WERI-Rb-1 (cell line): ENCODE measurements at regions not wholly inside any gene's neighbourhood (a gene's known extent, or its start where the extent isn't known, plus 50 kb on each side); places are given as distances from the start of the nearest gene placed in this dataset.

Experiments used
- DNase-seq: peaks from one replicate; pipeline ENCODE4 v3.0.0-alpha.2; 2020
- H3K27ac ChIP-seq: fragments of 250-450 bp; sonication (Bioruptor Pico); 2 replicates; pipeline ENCODE4 v1.5.1; 2020; ENCODE audit warnings: mild to moderate bottlenecking, moderate library complexity
- H3K27me3 ChIP-seq: fragments of 250-450 bp; sonication (Bioruptor Pico); 2 replicates; pipeline ENCODE4 v1.5.1; 2021; ENCODE audit warnings: mild to moderate bottlenecking, low read depth, moderate library complexity; ENCODE audit not compliant: insufficient read depth, severe bottlenecking
- H3K36me3 ChIP-seq: fragments of 250-450 bp; sonication (Bioruptor Pico); 2 replicates; pipeline ENCODE4 v1.5.1; 2020; ENCODE audit warnings: mild to moderate bottlenecking, moderate library complexity
- H3K4me3 ChIP-seq: 2 replicates; pipeline ENCODE4 v1.5.1; 2011; ENCODE audit warnings: low read depth, mild to moderate bottlenecking, control low read depth, low read length
- H3K9me3 ChIP-seq: fragments of 250-450 bp; sonication (Bioruptor Pico); 2 replicates; pipeline ENCODE4 v1.5.1; 2021; ENCODE audit warnings: mild to moderate bottlenecking, moderate library complexity; ENCODE audit not compliant: severe bottlenecking
- CTCF ChIP-seq: IDR thresholded peaks from 2 replicates; pipeline ENCODE4 v1.5.1; 2011; ENCODE audit warnings: low read depth, mild to moderate bottlenecking, control low read depth, inconsistent platforms, low read length

GRCh38 chr14:55801121-55801520 is 221.1 kb downstream of the KTN1 start:
- H3K36me3 ChIP-seq = no peaks in the 10 kb centered on the region
- DNase-seq = no peak
- H3K27ac ChIP-seq = no peak overlapping the region

GRCh38 chr14:55802986-55803872 is 223.2 kb downstream of the KTN1 start:
- Histone ChIP-seq H3K36me3 (no peaks in the 10 kb centered on the region), H3K4me3 (no peak overlapping the region), H3K27me3 (no peaks in the 10 kb centered on the region), H3K27ac (no peak overlapping the region), H3K9me3 (no peaks in the 10 kb centered on the region)
- no peak for TF ChIP-seq CTCF
- no peak for DNase-seq

More at GRCh38 chr14:55801121-55801520, 221.1 kb downstream of the KTN1 start:
- no peak for TF ChIP-seq CTCF
- Histone ChIP-seq H3K27me3 (no peaks in the 10 kb centered on the region), H3K4me3 (no peak overlapping the region), H3K9me3 (no peaks in the 10 kb centered on the region)

GRCh38 chr14:55803873-55804553 is 224.0 kb downstream of the KTN1 start:
- TF ChIP-seq CTCF = no peak
- DNase-seq = no peak
- Histone ChIP-seq H3K4me3 (no peak overlapping the region), H3K9me3 (no peaks in the 10 kb centered on the region), H3K36me3 (no peaks in the 10 kb centered on the region), H3K27ac (no peak overlapping the region), H3K27me3 (no peaks in the 10 kb centered on the region)

- H3K27ac ChIP-seq = no peak overlapping the region
- no peak for DNase-seq
- no peak for TF ChIP-seq CTCF
- no peaks in the 10 kb centered on the region for H3K9me3 ChIP-seq
- H3K4me3 ChIP-seq = no peak overlapping the region
- H3K27me3 ChIP-seq = no peaks in the 10 kb centered on the region
- no peaks in the 10 kb centered on the region for H3K36me3 ChIP-seq
Measured at GRCh38 chr14:55805250-55805649, 225.2 kb downstream of the KTN1 start.

GRCh38 chr14:55807053-55807880 is 227.3 kb downstream of the KTN1 start:
- no peak for TF ChIP-seq CTCF
- Histone ChIP-seq H3K9me3 (no peaks in the 10 kb centered on the region), H3K27me3 (no peaks in the 10 kb centered on the region), H3K36me3 (no peaks in the 10 kb centered on the region), H3K4me3 (no peak overlapping the region), H3K27ac (no peak overlapping the region)
- no peak for DNase-seq
